ENCODE measurements at regions not wholly inside any gene's neighbourhood (a gene's known extent, or its start where the extent isn't known, plus 50 kb on each side); places are given as distances from the start of the nearest gene placed in this dataset.

DNA sequence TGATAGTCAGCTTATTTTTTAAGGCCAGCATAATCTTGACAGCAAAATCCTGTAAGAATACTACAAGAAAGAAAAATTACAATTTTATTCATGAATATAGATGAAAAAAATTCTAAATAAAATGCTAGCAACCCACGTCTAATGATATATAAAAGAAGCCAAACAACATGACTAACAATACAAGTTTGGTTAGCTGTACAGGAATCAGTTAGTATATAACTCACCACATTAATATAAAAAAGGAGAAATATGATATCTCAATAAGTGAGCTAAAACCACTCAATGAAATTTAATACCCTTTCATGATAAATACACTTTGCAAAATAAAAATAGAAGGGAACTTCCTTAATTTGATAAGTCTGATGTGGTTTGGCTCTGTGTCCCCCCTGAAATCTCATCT is 139.7 kb upstream of the MAN2A1 start:
- no peaks in the 10 kb centered on the region for H3K36me3 ChIP-seq (ENCODE audit: control insufficient read depth in 2 of 2, extremely low read depth in 1 of 2, insufficient read depth in 2 of 2, low read length in 2 of 2)
- H3K4me1 ChIP-seq (ENCODE audit: control insufficient read depth, extremely low read depth, insufficient read depth, low read length) = no peaks in the 10 kb centered on the region
- H3K79me2 ChIP-seq (ENCODE audit: control insufficient read depth, insufficient read depth, low read length) = no peaks in the 10 kb centered on the region
- dilution Hi-C loops (cut with MboI; ENCODE audit: extremely low pct_ligation_motif_present, low sequenced_read_pairs) (no loop called here), intact Hi-C loops (cut with micrococcal nuclease) (no loop called here)
- no peaks in the 10 kb centered on the region for H3K9me3 ChIP-seq (replicated peaks; ENCODE audit: control insufficient read depth, insufficient read depth, low read length)
- no peaks in the 10 kb centered on the region for H3K27me3 ChIP-seq (ENCODE audit: control insufficient read depth in 2 of 2, insufficient read depth in 2 of 2, low read length in 2 of 2)
- H3K9me1 ChIP-seq (replicated peaks; ENCODE audit: control insufficient read depth, extremely low read depth, insufficient read depth, low read length) = no peaks in the 10 kb centered on the region
- no peaks in the 10 kb centered on the region for H4K20me1 ChIP-seq (replicated peaks; ENCODE audit: control insufficient read depth, extremely low read depth, insufficient read depth, low read length)
- FAIRE-seq (no peak), DNase-seq (ENCODE audit: low read depth, low spot score) (no peak)
- ChIA-PET POLR2A (no interaction called here), CTCF (interaction anchor here (1.0 to 1.6 kb wide), 2 partner anchors 11 to 17 kb away, joined by 3 to 4 read pairs; no protein-coding TSS in a partner anchor)
- no peak overlapping the region for H3K4me3 ChIP-seq (replicated peaks in 1 of 3; ENCODE audit: insufficient read depth in 1 of 3, low read depth in 1 of 3, low read length in 3 of 3)
- H2AFZ ChIP-seq (ENCODE audit: low read depth, low read length) = no peak overlapping the region
- no peak overlapping the region for H3K9ac ChIP-seq (replicated peaks; ENCODE audit: extremely low read depth, insufficient read depth, low read length)
- TF ChIP-seq GATA2 (IDR thresholded peaks at IDR 0.05; ENCODE audit: insufficient read depth, insufficient read length, low read depth, low read length) (no peak), EZH2 (IDR thresholded peaks at IDR 0.05; ENCODE audit: borderline replicate concordance, low read depth, low read length, severe bottlenecking) (no peak), FOS (IDR thresholded peaks at IDR 0.05; ENCODE audit: borderline replicate concordance, insufficient read depth, low read length) (no peak), MYC (IDR thresholded peaks at IDR 0.05; ENCODE audit: low read depth, low read length) (no peak), JUN (IDR thresholded peaks at IDR 0.05; ENCODE audit: borderline replicate concordance, insufficient read depth, insufficient read length, low read depth) (no peak), POLR2AphosphoS5 (IDR thresholded peaks at IDR 0.05; ENCODE audit: insufficient read depth, low read depth, low read length) (no peak)
- TF ChIP-seq, protein P1, sequence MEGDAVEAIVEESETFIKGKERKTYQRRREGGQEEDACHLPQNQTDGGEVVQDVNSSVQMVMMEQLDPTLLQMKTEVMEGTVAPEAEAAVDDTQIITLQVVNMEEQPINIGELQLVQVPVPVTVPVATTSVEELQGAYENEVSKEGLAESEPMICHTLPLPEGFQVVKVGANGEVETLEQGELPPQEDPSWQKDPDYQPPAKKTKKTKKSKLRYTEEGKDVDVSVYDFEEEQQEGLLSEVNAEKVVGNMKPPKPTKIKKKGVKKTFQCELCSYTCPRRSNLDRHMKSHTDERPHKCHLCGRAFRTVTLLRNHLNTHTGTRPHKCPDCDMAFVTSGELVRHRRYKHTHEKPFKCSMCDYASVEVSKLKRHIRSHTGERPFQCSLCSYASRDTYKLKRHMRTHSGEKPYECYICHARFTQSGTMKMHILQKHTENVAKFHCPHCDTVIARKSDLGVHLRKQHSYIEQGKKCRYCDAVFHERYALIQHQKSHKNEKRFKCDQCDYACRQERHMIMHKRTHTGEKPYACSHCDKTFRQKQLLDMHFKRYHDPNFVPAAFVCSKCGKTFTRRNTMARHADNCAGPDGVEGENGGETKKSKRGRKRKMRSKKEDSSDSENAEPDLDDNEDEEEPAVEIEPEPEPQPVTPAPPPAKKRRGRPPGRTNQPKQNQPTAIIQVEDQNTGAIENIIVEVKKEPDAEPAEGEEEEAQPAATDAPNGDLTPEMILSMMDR (IDR thresholded peaks at IDR 0.05; ENCODE audit: extremely low read depth in 1 of 2, insufficient read depth in 1 of 2, low read depth in 1 of 2, low read length in 2 of 2) = no peak
- TF ChIP-seq, protein P2, sequence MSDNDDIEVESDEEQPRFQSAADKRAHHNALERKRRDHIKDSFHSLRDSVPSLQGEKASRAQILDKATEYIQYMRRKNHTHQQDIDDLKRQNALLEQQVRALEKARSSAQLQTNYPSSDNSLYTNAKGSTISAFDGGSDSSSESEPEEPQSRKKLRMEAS (IDR thresholded peaks at IDR 0.05; ENCODE audit: insufficient read depth, insufficient read length) = no peak
- no TSS peak for BruUV-seq (replicated peaks)
- H3K4me2 ChIP-seq (ENCODE audit: insufficient read depth, low read length) = no peak overlapping the region
- no peak overlapping the region for H3K27ac ChIP-seq (ENCODE audit: insufficient read depth, low read depth, low read length)
